ENCODE measurements at regions not wholly inside any gene's neighbourhood (a gene's known extent, or its start where the extent isn't known, plus 50 kb on each side); places are given as distances from the start of the nearest gene placed in this dataset.
"Not testable (repeated sequence)": the region's sequence is repeated elsewhere in the genome, so short reads cannot be mapped to it uniquely, and the experiment has no call there.

DNA sequence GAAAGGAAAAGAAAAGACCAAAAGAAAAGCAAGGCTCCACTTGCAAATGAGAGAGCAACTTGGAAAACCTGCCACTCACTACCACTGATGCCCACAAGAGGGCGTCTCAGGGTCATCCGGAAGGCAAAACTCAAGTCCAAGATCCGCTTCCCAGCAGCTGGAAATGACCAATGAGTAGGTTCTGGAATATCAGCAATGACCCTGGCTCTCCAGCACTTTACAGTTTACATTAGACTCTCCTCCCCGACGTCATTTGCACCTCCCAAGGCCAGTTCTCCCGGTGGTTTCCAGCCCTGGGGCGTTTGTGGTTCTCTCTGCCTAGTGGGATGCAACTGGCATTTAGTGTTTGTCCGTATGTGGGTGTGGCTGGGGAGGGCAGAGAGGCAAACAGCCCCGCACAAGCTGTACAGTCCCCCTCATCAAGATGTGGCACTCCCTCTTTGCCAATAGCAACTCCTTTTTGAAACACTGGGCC, 193.8 kb upstream of the ZNF618 start:
- H3K4me3 ChIP-seq (ENCODE audit: control insufficient read depth, low read depth, low read length) = no peak overlapping the region
- DNase-seq (ENCODE audit: low read depth) = peak; percentile 89
- TF ChIP-seq, protein P1, sequence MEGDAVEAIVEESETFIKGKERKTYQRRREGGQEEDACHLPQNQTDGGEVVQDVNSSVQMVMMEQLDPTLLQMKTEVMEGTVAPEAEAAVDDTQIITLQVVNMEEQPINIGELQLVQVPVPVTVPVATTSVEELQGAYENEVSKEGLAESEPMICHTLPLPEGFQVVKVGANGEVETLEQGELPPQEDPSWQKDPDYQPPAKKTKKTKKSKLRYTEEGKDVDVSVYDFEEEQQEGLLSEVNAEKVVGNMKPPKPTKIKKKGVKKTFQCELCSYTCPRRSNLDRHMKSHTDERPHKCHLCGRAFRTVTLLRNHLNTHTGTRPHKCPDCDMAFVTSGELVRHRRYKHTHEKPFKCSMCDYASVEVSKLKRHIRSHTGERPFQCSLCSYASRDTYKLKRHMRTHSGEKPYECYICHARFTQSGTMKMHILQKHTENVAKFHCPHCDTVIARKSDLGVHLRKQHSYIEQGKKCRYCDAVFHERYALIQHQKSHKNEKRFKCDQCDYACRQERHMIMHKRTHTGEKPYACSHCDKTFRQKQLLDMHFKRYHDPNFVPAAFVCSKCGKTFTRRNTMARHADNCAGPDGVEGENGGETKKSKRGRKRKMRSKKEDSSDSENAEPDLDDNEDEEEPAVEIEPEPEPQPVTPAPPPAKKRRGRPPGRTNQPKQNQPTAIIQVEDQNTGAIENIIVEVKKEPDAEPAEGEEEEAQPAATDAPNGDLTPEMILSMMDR (conservative IDR thresholded peaks at IDR 0.05; ENCODE audit: control insufficient read depth, insufficient read depth, low read depth, low read length) = peak; percentile 97

DNA sequence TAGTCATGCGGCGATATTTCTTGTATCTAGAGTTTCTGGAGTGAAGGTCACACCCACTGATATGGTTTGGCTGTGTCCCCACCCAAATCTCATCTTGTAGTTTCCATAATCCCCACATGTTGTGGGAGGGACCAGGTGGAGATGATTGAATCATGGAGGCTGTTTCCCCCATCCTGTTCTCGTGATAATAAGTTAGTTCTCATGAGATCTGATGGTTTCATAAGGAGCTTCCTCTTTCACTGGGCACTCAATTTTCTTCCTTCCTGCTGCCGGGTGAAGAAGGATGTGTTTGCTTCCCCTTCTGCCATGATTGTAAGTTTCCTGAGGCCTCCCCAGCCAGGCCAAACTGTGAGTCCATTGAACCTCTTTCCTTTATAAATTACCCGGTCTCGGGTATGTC, 190.5 kb upstream of the ZNF618 start:
- H3K4me3 ChIP-seq (ENCODE audit: control insufficient read depth, low read depth, low read length); DNase-seq (ENCODE audit: low read depth): not testable (repeated sequence)

DNA sequence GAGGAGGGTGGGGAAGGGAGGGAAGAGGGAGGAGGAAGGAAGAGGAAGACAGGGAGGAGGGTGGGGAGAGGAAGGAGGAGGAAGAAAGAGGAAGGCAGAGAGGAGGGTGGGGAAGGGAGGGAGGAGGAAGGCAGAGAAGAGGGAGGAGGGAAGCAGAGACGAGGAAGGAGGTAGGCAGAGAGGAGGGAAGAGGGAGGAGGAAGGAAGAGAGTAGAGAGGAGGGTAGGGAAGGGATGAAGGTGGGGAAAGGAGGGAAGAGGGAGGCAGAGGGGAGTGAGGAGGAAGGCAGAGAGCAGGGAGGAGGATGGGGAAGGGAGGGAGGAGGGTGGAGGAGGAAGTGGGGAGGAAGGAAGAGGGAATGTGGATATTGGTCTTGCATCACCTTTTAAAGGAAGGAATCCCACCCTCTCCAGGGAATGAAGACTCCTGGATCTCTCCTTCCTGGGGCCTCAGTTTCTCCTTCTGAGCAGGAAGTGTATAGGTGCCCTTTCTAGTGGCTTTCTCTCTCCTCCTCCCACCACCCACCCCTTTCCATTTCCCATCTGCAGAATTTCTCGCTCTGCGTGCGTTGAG, 188.9 kb upstream of the ZNF618 start:
- DNase-seq (ENCODE audit: low read depth) = no peak
- TF ChIP-seq, protein P1 (conservative IDR thresholded peaks at IDR 0.05; ENCODE audit: control insufficient read depth, insufficient read depth, low read depth, low read length) = no peak
- no peak overlapping the region for H3K4me3 ChIP-seq (ENCODE audit: control insufficient read depth, low read depth, low read length)

DNA sequence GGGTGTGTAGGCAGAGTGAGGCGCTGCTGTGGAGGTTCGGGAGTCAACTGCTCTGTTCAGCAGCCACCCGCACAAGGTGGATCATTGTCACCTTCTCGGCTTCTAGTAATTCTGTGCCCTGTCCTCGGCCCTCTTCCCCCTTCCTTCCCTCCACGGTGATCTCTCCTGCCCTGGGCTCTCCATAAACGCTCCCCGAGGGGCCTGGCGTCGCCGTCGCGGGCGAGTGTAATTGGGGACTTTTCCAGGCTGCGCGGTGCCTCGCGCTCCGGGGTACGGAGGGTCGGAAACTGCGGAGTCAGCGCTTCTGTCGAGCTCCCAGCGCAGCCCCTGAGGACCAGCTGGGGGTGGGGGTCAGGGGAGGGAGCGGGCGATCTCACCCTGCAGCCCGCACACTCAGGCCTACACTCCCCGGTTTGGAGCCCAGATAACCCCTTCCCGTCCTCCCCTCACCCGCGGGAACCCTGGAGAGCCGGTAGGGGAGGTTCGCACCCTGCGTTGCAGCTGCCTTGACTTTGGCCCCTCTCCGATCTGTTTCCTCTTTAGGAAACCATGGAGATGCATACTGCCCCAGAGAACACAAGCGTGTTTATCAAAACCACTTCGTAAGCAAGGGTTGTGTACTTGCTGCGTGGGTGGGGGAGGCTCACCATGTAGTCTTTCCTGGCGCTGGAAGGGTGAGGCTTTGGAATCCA, 188.3 kb upstream of the ZNF618 start:
- H3K4me3 ChIP-seq (ENCODE audit: control insufficient read depth, low read depth, low read length) = no peak overlapping the region
- TF ChIP-seq, protein P1 (conservative IDR thresholded peaks at IDR 0.05; ENCODE audit: control insufficient read depth, insufficient read depth, low read depth, low read length) = no peak
- DNase-seq (ENCODE audit: low read depth) = no peak

DNA sequence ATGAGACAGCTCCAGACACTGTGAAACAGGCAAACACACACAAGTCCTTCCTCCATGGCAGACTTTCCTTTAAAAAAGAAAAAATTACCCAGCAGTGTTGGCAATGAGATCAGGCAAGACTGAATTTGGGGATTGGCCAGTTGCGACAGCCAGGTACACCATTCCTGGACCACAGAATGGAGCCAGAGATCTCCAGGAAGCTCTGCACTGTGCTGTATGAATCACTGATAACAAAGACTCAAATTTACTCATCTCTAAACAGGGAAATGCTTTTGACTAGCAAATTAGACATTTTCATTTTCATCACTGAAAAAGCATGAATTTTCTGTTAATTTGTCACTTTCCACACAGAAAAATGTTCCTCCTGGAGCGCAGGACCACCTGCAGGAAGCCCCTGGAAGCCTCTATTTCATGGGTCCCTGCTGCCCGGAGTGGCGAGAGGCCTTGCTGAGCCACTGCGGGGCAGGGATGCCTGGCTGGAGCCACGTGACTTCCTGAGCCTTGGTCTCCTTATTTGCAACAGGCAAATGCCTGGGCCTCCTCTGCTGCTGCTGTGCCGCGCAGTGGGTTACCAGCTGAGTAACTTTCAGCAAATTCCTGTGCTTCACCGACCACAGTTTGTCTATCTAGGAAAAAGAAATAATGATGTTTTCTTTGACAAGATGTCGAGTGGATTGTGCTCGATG, 185.9 kb upstream of the ZNF618 start:
- TF ChIP-seq, protein P1 (conservative IDR thresholded peaks at IDR 0.05; ENCODE audit: control insufficient read depth, insufficient read depth, low read depth, low read length) = no peak
- H3K4me3 ChIP-seq (ENCODE audit: control insufficient read depth, low read depth, low read length) = no peak overlapping the region
- no peak for DNase-seq (ENCODE audit: low read depth)

DNA sequence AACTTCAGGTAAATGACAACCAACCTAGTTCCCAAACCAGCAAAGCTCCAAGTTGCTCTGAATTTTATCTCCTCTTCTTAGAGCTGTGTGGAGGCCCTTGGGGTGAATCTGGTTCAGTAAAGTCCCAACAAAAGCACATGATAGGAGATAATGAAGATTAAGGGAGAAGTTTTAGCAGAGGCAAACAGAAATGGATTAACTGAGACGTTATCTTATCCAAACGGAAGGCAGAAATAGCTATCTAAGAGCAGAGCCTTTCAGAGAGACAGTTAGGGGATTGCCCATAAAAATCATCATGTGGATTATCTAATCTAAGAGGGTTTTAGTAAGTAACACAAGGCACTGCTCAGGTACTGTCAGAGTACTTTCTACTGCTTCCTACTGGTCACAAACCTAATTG, 183.9 kb upstream of the ZNF618 start:
- H3K4me3 ChIP-seq (ENCODE audit: control insufficient read depth, low read depth, low read length) = no peak overlapping the region
- no peak for DNase-seq (ENCODE audit: low read depth)
- TF ChIP-seq, protein P1 (conservative IDR thresholded peaks at IDR 0.05; ENCODE audit: control insufficient read depth, insufficient read depth, low read depth, low read length) = no peak

DNA sequence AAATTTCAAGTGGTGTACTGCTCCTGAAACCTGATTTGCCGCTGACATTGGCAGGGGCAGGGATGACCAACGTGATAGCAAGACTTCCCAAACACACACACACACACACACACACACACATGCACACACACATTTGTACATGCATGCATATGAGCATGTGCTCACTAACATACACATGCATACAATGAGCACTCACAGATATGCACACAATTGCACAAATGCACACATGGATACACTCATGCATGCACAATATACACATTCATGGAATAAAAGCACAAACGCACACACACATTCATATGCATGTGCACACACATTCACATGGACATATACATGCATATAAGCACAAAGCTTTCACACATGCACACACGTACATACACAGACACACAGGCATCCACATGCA, 181.2 kb upstream of the ZNF618 start:
- DNase-seq (ENCODE audit: low read depth) = no peak
- no peak overlapping the region for H3K4me3 ChIP-seq (ENCODE audit: control insufficient read depth, low read depth, low read length)
- TF ChIP-seq, protein P1 (conservative IDR thresholded peaks at IDR 0.05; ENCODE audit: control insufficient read depth, insufficient read depth, low read depth, low read length) = no peak
